ENCODE measurements at regions not wholly inside any gene's neighbourhood (a gene's known extent, or its start where the extent isn't known, plus 50 kb on each side); places are given as distances from the start of the nearest gene placed in this dataset.

DNA sequence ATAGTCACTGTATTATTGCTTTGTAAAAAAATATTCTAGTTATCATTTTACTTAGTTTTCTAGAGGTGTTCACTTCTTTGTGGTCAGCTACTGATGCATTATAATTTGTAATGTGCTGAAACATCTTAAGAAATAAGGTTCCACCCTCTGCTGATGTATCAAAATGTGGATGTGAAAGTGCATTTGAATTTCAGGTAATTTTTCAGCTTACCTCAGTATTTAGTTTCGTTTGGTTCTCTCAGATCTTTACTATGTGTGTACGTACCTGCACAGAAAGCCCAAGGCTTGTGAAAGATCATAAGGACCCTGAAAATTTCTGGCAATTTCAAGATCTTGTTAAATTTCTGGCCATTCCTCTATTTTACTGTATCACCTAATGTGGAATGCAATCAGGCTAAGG lies 542.3 kb upstream of the TPK1 start:
- no peaks in the 10 kb centered on the region for H3K23me2 ChIP-seq (ENCODE audit: low read depth, low read length)
- H3K27ac ChIP-seq (ENCODE audit: low read depth, low read length) = no peak overlapping the region
- H4K20me1 ChIP-seq (replicated peaks in 1 of 2; ENCODE audit: control insufficient read depth in 1 of 2, insufficient read depth in 2 of 2, low read length in 2 of 2) = no peaks in the 10 kb centered on the region
- no peak overlapping the region for H2AFZ ChIP-seq (ENCODE audit: low read length)
- TF ChIP-seq, protein P1, sequence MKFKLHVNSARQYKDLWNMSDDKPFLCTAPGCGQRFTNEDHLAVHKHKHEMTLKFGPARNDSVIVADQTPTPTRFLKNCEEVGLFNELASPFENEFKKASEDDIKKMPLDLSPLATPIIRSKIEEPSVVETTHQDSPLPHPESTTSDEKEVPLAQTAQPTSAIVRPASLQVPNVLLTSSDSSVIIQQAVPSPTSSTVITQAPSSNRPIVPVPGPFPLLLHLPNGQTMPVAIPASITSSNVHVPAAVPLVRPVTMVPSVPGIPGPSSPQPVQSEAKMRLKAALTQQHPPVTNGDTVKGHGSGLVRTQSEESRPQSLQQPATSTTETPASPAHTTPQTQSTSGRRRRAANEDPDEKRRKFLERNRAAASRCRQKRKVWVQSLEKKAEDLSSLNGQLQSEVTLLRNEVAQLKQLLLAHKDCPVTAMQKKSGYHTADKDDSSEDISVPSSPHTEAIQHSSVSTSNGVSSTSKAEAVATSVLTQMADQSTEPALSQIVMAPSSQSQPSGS (IDR thresholded peaks at IDR 0.05; ENCODE audit: low read length) = no peak
- TF ChIP-seq TAF1 (IDR thresholded peaks at IDR 0.05; ENCODE audit: low read depth, low read length) (no peak), SIX5 (IDR thresholded peaks at IDR 0.05; ENCODE audit: low read depth, low read length) (no peak), JUN (IDR thresholded peaks at IDR 0.05; ENCODE audit: low read depth, low read length) (no peak), KDM1A (IDR thresholded peaks at IDR 0.05; ENCODE audit: borderline replicate concordance, low read length) (no peak), CHD1 (IDR thresholded peaks at IDR 0.05; ENCODE audit: low read depth, low read length) (no peak), GTF2F1 (IDR thresholded peaks at IDR 0.05; ENCODE audit: borderline replicate concordance, low read depth, low read length) (no peak), PHF8 (conservative IDR thresholded peaks at IDR 0.05; ENCODE audit: low read depth, low read length) (no peak), CBX5 (IDR thresholded peaks at IDR 0.05; ENCODE audit: low read depth, low read length) (no peak), SAP30 (IDR thresholded peaks at IDR 0.05; ENCODE audit: insufficient read depth, insufficient replicate concordance, low read length) (no peak), TEAD4 (IDR thresholded peaks at IDR 0.05; ENCODE audit: low read depth, low read length) (no peak), CBX8 (IDR thresholded peaks at IDR 0.05; ENCODE audit: borderline replicate concordance, low read depth, low read length) (no peak)
- POLR2A ChIA-PET (ENCODE audit: partially characterized antibody) = no interaction called here
- DNase-seq (ENCODE audit: low read depth in 1 of 2, low spot score in 2 of 2) (no peak), FAIRE-seq (no peak)
- no peak overlapping the region for H3K4me2 ChIP-seq (ENCODE audit: insufficient read depth in 1 of 2, low read depth in 2 of 2, low read length in 2 of 2)
- no peak overlapping the region for H2BK15ac ChIP-seq (ENCODE audit: low read length)
- no peaks in the 10 kb centered on the region for H3K27me3 ChIP-seq (replicated peaks in 1 of 4; ENCODE audit: control insufficient read depth in 3 of 4, extremely low read depth in 1 of 4, insufficient read depth in 3 of 4, low read length in 3 of 4)
- no peak overlapping the region for H2BK12ac ChIP-seq (ENCODE audit: low read depth, low read length)
- H3K36me3 ChIP-seq (ENCODE audit: control insufficient read depth in 2 of 4, insufficient read depth in 4 of 4, low read length in 3 of 4) = no peaks in the 10 kb centered on the region
- no peak overlapping the region for H4K91ac ChIP-seq (replicated peaks; ENCODE audit: insufficient read length, low read length)
- CTCF ChIA-PET (ENCODE audit: partially characterized antibody) = no interaction called here
- H3K79me2 ChIP-seq (ENCODE audit: control insufficient read depth in 1 of 2, insufficient read depth in 2 of 2, low read length in 2 of 2) = no peaks in the 10 kb centered on the region
- no peak overlapping the region for H3K23ac ChIP-seq (ENCODE audit: insufficient read length)
- no peak overlapping the region for H2BK20ac ChIP-seq (ENCODE audit: low read length)
- WGBS, 2 experiments (ENCODE audit: extremely low coverage in 1 of 2, insufficient coverage in 1 of 2, insufficient read length in 1 of 2, insufficient replicate concordance in 2 of 2, low coverage in 1 of 2, low lambda C conversion rate in 2 of 2, missing lambda C conversion rate in 1 of 2) = 90% methylated on average over 2 of the region's 2 CpGs; no CpG with 5 or more reads in 1 of the 2 experiments
- H3K14ac ChIP-seq (ENCODE audit: insufficient read length) = no peak overlapping the region
- H3K4me3 ChIP-seq (ENCODE audit: extremely low read depth in 1 of 4, insufficient read depth in 2 of 4, low read depth in 3 of 4, low read length in 4 of 4) = no peak overlapping the region
- H2BK120ac ChIP-seq (replicated peaks; ENCODE audit: low read depth, low read length) = no peak overlapping the region
- H3K18ac ChIP-seq (ENCODE audit: extremely low read depth, low read length) = no peak overlapping the region
- H2BK5ac ChIP-seq (ENCODE audit: low read depth, low read length) = no peak overlapping the region
- no peak overlapping the region for H4K5ac ChIP-seq (ENCODE audit: insufficient read length, low read depth, low read length)
- no peak overlapping the region for H3K56ac ChIP-seq (replicated peaks; ENCODE audit: insufficient read length, low read depth, low read length)
- no peak overlapping the region for H4K8ac ChIP-seq (ENCODE audit: extremely low read depth, insufficient read depth, low read length)
- H3K4me1 ChIP-seq (replicated peaks in 1 of 4; ENCODE audit: control insufficient read depth in 3 of 4, insufficient read depth in 4 of 4, low read length in 3 of 4) = no peaks in the 10 kb centered on the region
- H3K79me1 ChIP-seq (ENCODE audit: low read depth, low read length) = no peaks in the 10 kb centered on the region
- H3K9ac ChIP-seq (replicated peaks in 1 of 4; ENCODE audit: extremely low read depth in 1 of 4, low read depth in 3 of 4, low read length in 3 of 4) = no peak overlapping the region
- H2AK5ac ChIP-seq (ENCODE audit: low read depth, low read length) = no peak overlapping the region
- no peaks in the 10 kb centered on the region for H3K9me3 ChIP-seq (ENCODE audit: insufficient read depth in 2 of 2, low read depth in 1 of 2, low read length in 1 of 2)
- H3K4ac ChIP-seq (replicated peaks; ENCODE audit: insufficient read length, low read depth, low read length) = no peak overlapping the region
